GM12891 (cell line): ENCODE measurements at regions not wholly inside any gene's neighbourhood (a gene's known extent, or its start where the extent isn't known, plus 50 kb on each side); places are given as distances from the start of the nearest gene placed in this dataset.

Experiments used
- PAX5 ChIP-seq: IDR thresholded peaks from 2 replicates; pipeline ENCODE4 v1.6.1; 2011; ENCODE audit warnings: low read length, moderate library complexity, mild to moderate bottlenecking; ENCODE audit not compliant: insufficient read depth, severe bottlenecking
- POLR2A ChIP-seq: IDR thresholded peaks from 2 replicates; pipeline ENCODE4 v1.6.1; 2011; ENCODE audit warnings: low read depth, low read length, control low read depth
- POLR2AphosphoS5 ChIP-seq: IDR thresholded peaks from 2 replicates; pipeline ENCODE4 v1.6.1; 2011; ENCODE audit warnings: low read depth, low read length, control low read depth
- SPI1 ChIP-seq: IDR thresholded peaks from 2 replicates; pipeline ENCODE4 v1.6.1; 2011; ENCODE audit warnings: low read depth, low read length, control low read depth
- TAF1 ChIP-seq: IDR thresholded peaks from 2 replicates; pipeline ENCODE4 v1.6.1; 2011; ENCODE audit warnings: low read depth, low read length, control low read depth

GRCh38 chr16:26196802-26197201, 505.0 kb downstream of the HS3ST4 start:
- TF ChIP-seq PAX5 (no peak), POLR2A (no peak), POLR2AphosphoS5 (no peak), TAF1 (no peak), SPI1 (no peak)
